ENCODE measurements at regions not wholly inside any gene's neighbourhood (a gene's known extent, or its start where the extent isn't known, plus 50 kb on each side); places are given as distances from the start of the nearest gene placed in this dataset.

GRCh38 chr6:115396112-115396906 lies 664.4 kb downstream of the FRK start:
- DNase-seq = no peak

- DNase-seq = no peak
These were observed 666.9 kb downstream of the FRK start for GRCh38 chr6:115393821-115394220.

- DNase-seq = no peak
These were observed 690.5 kb downstream of the FRK start for GRCh38 chr6:115370202-115370601.

- no peak for DNase-seq
These were observed 694.9 kb downstream of the FRK start for GRCh38 chr6:115365783-115366182.

- DNase-seq = no peak
These were observed 697.3 kb downstream of the FRK start for GRCh38 chr6:115363379-115363778.

- DNase-seq = no peak
These were observed 698.5 kb downstream of the FRK start for GRCh38 chr6:115362234-115362633.

- peak in 2 of 3 experiments; percentile 39 to 82 for DNase-seq
These were observed 699.9 kb downstream of the FRK start for GRCh38 chr6:115360602-115361325.

GRCh38 chr6:115358616-115359015 lies 702.1 kb downstream of the FRK start:
- DNase-seq = no peak

GRCh38 chr6:115356371-115356770 lies 704.3 kb downstream of the FRK start:
- no peak for DNase-seq

GRCh38 chr6:115323001-115323400 lies 737.7 kb downstream of the FRK start:
- no peak for DNase-seq

GRCh38 chr6:115319823-115320222 lies 740.9 kb downstream of the FRK start:
- DNase-seq = peak in 1 of 3 experiments; percentile 6

- DNase-seq = no peak
These were observed 750.5 kb downstream of the FRK start for GRCh38 chr6:115310156-115310555.

GRCh38 chr6:115302731-115303130 lies 758.0 kb downstream of the FRK start:
- no peak for DNase-seq

GRCh38 chr6:115287467-115287866 lies 773.2 kb downstream of the FRK start:
- no peak for DNase-seq

GRCh38 chr6:115276881-115277565 lies 783.7 kb downstream of the FRK start:
- peak in 1 of 3 experiments; percentile 18 for DNase-seq

GRCh38 chr6:115272311-115272710 lies 788.4 kb downstream of the FRK start:
- DNase-seq = no peak

GRCh38 chr6:115271434-115271833 lies 789.3 kb downstream of the FRK start:
- DNase-seq = peak in 1 of 3 experiments; percentile 43

GRCh38 chr6:115270953-115271352 lies 789.7 kb downstream of the FRK start:
- peak in 2 of 3 experiments; percentile 70 to 97 for DNase-seq

- no peak for DNase-seq
These were observed 819.3 kb downstream of the FRK start for GRCh38 chr6:115241373-115241772.

- no peak for DNase-seq
These were observed 839.5 kb downstream of the FRK start for GRCh38 chr6:115221198-115221597.

- DNase-seq = no peak
These were observed 840.0 kb downstream of the FRK start for GRCh38 chr6:115220551-115221159.

- DNase-seq = no peak
These were observed 841.0 kb downstream of the FRK start for GRCh38 chr6:115219645-115220044.

- no peak for DNase-seq
These were observed 843.9 kb downstream of the FRK start for GRCh38 chr6:115216835-115217234.
